Panc1 (cell line): ENCODE measurements at regions not wholly inside any gene's neighbourhood (a gene's known extent, or its start where the extent isn't known, plus 50 kb on each side); places are given as distances from the start of the nearest gene placed in this dataset.

Source experiments
- TF ChIP-seq, protein P1 (sequence below), 2 experiments: IDR thresholded peaks; 2 replicates each; pipeline ENCODE4 v1.6.1; 2011 to 2012; ENCODE audit warnings: low read depth in 2 of 2, control low read depth in 1 of 2, low read length in 1 of 2, mild to moderate bottlenecking in 1 of 2, moderate library complexity in 1 of 2; ENCODE audit not compliant: insufficient read depth in 1 of 2
- TF ChIP-seq, protein P2 (sequence below): fragments of 450-650 bp; IDR thresholded peaks from 2 replicates; pipeline ENCODE4 v1.5.1; 2017; ENCODE audit warnings: mild to moderate bottlenecking

DNA sequence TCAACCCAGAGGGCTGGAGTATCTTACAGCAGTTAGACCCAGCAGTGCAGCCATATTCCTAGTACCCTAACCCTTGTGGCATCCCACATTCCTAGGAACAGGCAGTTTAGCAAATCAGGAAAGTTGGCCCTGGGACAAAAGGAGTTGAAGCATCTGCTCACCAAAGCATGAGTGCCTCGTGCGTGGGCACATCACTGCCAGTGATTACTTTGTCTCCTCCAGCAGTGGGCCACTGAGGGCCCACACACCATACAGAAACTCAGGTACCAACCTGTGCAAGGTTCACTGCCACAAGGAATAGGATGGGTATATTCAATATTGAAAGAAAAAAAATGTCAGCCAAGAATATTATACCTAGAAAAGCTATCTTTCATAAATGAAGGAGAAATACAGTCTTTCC is 227.5 kb upstream of the CNTN5 start:
- TF ChIP-seq, protein P1, sequence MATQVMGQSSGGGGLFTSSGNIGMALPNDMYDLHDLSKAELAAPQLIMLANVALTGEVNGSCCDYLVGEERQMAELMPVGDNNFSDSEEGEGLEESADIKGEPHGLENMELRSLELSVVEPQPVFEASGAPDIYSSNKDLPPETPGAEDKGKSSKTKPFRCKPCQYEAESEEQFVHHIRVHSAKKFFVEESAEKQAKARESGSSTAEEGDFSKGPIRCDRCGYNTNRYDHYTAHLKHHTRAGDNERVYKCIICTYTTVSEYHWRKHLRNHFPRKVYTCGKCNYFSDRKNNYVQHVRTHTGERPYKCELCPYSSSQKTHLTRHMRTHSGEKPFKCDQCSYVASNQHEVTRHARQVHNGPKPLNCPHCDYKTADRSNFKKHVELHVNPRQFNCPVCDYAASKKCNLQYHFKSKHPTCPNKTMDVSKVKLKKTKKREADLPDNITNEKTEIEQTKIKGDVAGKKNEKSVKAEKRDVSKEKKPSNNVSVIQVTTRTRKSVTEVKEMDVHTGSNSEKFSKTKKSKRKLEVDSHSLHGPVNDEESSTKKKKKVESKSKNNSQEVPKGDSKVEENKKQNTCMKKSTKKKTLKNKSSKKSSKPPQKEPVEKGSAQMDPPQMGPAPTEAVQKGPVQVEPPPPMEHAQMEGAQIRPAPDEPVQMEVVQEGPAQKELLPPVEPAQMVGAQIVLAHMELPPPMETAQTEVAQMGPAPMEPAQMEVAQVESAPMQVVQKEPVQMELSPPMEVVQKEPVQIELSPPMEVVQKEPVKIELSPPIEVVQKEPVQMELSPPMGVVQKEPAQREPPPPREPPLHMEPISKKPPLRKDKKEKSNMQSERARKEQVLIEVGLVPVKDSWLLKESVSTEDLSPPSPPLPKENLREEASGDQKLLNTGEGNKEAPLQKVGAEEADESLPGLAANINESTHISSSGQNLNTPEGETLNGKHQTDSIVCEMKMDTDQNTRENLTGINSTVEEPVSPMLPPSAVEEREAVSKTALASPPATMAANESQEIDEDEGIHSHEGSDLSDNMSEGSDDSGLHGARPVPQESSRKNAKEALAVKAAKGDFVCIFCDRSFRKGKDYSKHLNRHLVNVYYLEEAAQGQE (IDR thresholded peaks at IDR 0.05; ENCODE audit: insufficient read depth in 1 of 2, low read depth in 2 of 2, low read length in 1 of 2) = no peak
- TF ChIP-seq, protein P2, sequence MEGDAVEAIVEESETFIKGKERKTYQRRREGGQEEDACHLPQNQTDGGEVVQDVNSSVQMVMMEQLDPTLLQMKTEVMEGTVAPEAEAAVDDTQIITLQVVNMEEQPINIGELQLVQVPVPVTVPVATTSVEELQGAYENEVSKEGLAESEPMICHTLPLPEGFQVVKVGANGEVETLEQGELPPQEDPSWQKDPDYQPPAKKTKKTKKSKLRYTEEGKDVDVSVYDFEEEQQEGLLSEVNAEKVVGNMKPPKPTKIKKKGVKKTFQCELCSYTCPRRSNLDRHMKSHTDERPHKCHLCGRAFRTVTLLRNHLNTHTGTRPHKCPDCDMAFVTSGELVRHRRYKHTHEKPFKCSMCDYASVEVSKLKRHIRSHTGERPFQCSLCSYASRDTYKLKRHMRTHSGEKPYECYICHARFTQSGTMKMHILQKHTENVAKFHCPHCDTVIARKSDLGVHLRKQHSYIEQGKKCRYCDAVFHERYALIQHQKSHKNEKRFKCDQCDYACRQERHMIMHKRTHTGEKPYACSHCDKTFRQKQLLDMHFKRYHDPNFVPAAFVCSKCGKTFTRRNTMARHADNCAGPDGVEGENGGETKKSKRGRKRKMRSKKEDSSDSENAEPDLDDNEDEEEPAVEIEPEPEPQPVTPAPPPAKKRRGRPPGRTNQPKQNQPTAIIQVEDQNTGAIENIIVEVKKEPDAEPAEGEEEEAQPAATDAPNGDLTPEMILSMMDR = no peak
